Stimulated activated naive CD4-positive, alpha-beta T cell (primary cell): ENCODE measurements at regions not wholly inside any gene's neighbourhood (a gene's known extent, or its start where the extent isn't known, plus 50 kb on each side); places are given as distances from the start of the nearest gene placed in this dataset.

Experiments used
- DNase-seq, 6 experiments: peaks; one replicate each; lab custom pipeline; 2025; lab: John Stamatoyannopoulos, UW

- no peak for DNase-seq
Measured at GRCh38 chr17:51387986-51388385, 127.6 kb downstream of the UTP18 start.

- no peak for DNase-seq
Measured at GRCh38 chr17:51389875-51390274, 129.5 kb downstream of the UTP18 start.

- DNase-seq: no peak
Measured at GRCh38 chr17:51391982-51392654, 131.8 kb downstream of the UTP18 start.

- no peak for DNase-seq
Measured at GRCh38 chr17:51395621-51396020, 135.3 kb downstream of the UTP18 start.

GRCh38 chr17:51397361-51398127 is 137.2 kb downstream of the UTP18 start:
- DNase-seq: no peak

- DNase-seq: no peak
Measured at GRCh38 chr17:51398128-51398525, 137.8 kb downstream of the UTP18 start.

GRCh38 chr17:51398687-51399086 is 138.3 kb downstream of the UTP18 start:
- DNase-seq: no peak

- no peak for DNase-seq
Measured at GRCh38 chr17:51401279-51401678, 140.9 kb downstream of the UTP18 start.

GRCh38 chr17:51402899-51403298 is 142.6 kb downstream of the UTP18 start:
- DNase-seq: no peak

GRCh38 chr17:51407576-51407975 is 147.2 kb downstream of the UTP18 start:
- no peak for DNase-seq

- DNase-seq: peak in 1 of 6 experiments; percentile 14
Measured at GRCh38 chr17:51419476-51419875, 159.1 kb downstream of the UTP18 start.

GRCh38 chr17:51421525-51421924 is 161.2 kb downstream of the UTP18 start:
- no peak for DNase-seq

GRCh38 chr17:51422634-51423033 is 162.3 kb downstream of the UTP18 start:
- DNase-seq: no peak

GRCh38 chr17:51423421-51424160 is 163.2 kb downstream of the UTP18 start:
- no peak for DNase-seq

GRCh38 chr17:51425773-51426172 is 165.4 kb downstream of the UTP18 start:
- no peak for DNase-seq

- peak; percentile 14 to 43 (median 36) for DNase-seq
Measured at GRCh38 chr17:51427323-51427811, 167.0 kb downstream of the UTP18 start.

GRCh38 chr17:51427856-51428255 is 167.5 kb downstream of the UTP18 start:
- DNase-seq: peak; percentile 64 to 82 (median 72)

GRCh38 chr17:51428668-51429495 is 168.5 kb downstream of the UTP18 start:
- DNase-seq: peak in 1 of 6 experiments; percentile 11

- peak in 2 of 6 experiments; percentile 31 to 34 for DNase-seq
Measured at GRCh38 chr17:51429938-51430337, 169.6 kb downstream of the UTP18 start.

GRCh38 chr17:51430591-51430990 is 170.2 kb downstream of the UTP18 start:
- DNase-seq: peak in 3 of 6 experiments; percentile 7 to 34 (median 18)

GRCh38 chr17:51434434-51435170 is 174.3 kb downstream of the UTP18 start:
- DNase-seq: no peak
